GM23248 (cell line): ENCODE measurements at regions not wholly inside any gene's neighbourhood (a gene's known extent, or its start where the extent isn't known, plus 50 kb on each side); places are given as distances from the start of the nearest gene placed in this dataset.

ENCODE experiments used
- EZH2 ChIP-seq: fragments of 200-600 bp; sonication (generic); IDR thresholded peaks from 2 replicates; pipeline ENCODE4 v1.6.1; 2018; ENCODE audit warnings: antibody characterized with exemption, mild to moderate bottlenecking; ENCODE audit not compliant: insufficient read depth, poor library complexity, severe bottlenecking
- EZH2phosphoT487 ChIP-seq: fragments of 200-600 bp; sonication (generic); IDR thresholded peaks from 2 replicates; pipeline ENCODE4 v1.6.1; 2018; ENCODE audit warnings: antibody characterized with exemption, moderate library complexity, mild to moderate bottlenecking, low read depth; ENCODE audit not compliant: insufficient read depth

DNA sequence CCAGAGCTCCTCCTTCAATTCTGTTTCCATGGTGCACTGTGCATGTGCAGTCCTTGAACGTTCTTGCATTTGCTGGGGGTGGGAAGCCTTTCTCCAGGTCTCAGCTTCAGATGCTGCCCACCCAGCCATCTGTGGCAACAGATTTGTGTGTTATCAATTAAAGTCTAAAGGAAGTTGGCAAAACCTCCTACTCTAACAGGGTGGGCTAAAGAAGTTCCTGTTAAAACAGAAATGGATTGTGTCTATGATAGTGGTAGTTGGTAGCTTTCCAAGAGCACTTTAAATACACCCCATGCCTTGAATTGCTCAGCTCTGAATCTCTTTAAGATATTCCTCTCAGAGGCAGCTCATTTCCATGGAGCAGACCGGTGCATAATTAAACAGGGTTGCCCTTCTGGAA, 488.0 kb upstream of the SUCLG2 start:
- TF ChIP-seq EZH2 (no peak), EZH2phosphoT487 (no peak)
